ENCODE measurements at regions not wholly inside any gene's neighbourhood (a gene's known extent, or its start where the extent isn't known, plus 50 kb on each side); places are given as distances from the start of the nearest gene placed in this dataset.

DNA sequence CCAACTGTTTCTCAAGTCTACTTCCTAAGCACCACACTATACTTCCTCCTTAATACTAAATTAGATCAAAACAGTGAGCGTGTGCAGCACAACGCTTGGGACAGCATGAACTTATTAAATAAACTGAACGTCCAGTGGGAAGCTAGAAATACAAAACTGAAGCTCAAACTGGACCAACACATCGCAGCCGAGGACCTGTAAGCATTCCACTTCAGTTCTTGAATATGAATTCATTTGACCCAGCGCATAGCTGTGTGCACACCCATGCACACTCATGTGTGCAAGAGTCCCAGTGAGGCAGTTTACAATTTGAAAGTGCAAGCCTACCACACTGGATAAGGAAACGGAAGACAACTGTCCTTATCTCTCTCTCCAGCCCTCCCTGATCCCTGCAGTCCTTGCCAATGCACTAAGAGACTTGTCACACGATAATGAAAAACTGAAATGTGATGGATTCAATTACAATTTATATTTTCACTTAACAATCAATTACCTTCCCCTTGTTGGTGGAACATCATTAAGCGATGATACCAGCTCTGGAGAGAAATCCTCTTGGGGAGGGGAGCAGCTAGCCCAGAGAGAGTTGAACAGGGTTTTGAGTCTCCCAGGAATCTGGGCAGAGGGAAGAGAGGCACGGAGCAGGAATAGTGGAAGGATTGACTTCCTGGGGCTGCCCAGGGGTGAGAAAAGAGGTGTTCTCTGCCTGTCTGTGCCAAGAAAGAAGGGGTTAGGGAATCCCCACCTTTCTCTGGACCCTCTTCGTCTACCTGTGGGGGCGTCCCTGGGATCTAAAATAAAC is 186.5 kb upstream of the KLHL29 start:
- intact Hi-C loops (cut with micrococcal nuclease) = loop anchor here (1.0 to 5.0 kb wide), 4 partner anchors 34 to 562 kb away; no protein-coding TSS in a partner anchor
- Histone ChIP-seq H3K4me2 (ENCODE audit: low read length) (no peak overlapping the region), H3K27me3 (ENCODE audit: insufficient read depth, low read length) (peaks cover 26% of the 10 kb centered on the region), H3K36me3 (ENCODE audit: control insufficient read depth in 1 of 2, insufficient read depth in 2 of 2, low read length in 2 of 2) (no peaks in the 10 kb centered on the region), H2AFZ (ENCODE audit: low read depth, low read length, poor library complexity, severe bottlenecking) (no peak overlapping the region), H3K9me3 (ENCODE audit: control insufficient read depth in 1 of 2, insufficient read depth in 1 of 2, low read depth in 1 of 2, low read length in 2 of 2) (no peaks in the 10 kb centered on the region), H3K9me2 (ENCODE audit: insufficient read depth) (no peaks in the 10 kb centered on the region), H3K4me1 (ENCODE audit: control insufficient read depth in 1 of 2, insufficient read depth in 2 of 2, low read length in 2 of 2) (no peaks in the 10 kb centered on the region), H3K4me3 (replicated peaks in 1 of 2; ENCODE audit: low read depth in 1 of 2, low read length in 2 of 2) (no peak overlapping the region), H4K20me1 (ENCODE audit: insufficient read depth) (no peaks in the 10 kb centered on the region), H3K79me2 (ENCODE audit: insufficient read depth, low read length) (no peaks in the 10 kb centered on the region), H3K27ac (ENCODE audit: low read depth, low read length) (no peak overlapping the region), H3K9ac (ENCODE audit: low read length) (no peak overlapping the region)
- POLR2A ChIA-PET = no interaction called here
- no peak for DNase-seq (ENCODE audit: low read depth, low spot score)
- ATAC-seq = no peak
- RAD21 ChIA-PET (ENCODE audit: low non-redundant PET in 1 of 2, low total read pairs in 2 of 2, uncharacterized antibody in 2 of 2, unreplicated experiment in 2 of 2) = no interaction called here
- TF ChIP-seq POLR2AphosphoS5 (IDR thresholded peaks at IDR 0.05; ENCODE audit: low read depth, low read length) (no peak), ZFX (IDR thresholded peaks at IDR 0.05) (no peak), ELF1 (IDR thresholded peaks at IDR 0.05; ENCODE audit: borderline replicate concordance, low read depth) (no peak), SP1 (IDR thresholded peaks at IDR 0.05; ENCODE audit: low read depth) (no peak), CBX3 (IDR thresholded peaks at IDR 0.05; ENCODE audit: low read depth) (no peak), FOSL1 (IDR thresholded peaks at IDR 0.05; ENCODE audit: low read depth) (no peak), SRF (IDR thresholded peaks at IDR 0.05; ENCODE audit: low read depth) (no peak), RAD21 (IDR thresholded peaks at IDR 0.05; ENCODE audit: low read depth) (no peak), TCF7L2 (IDR thresholded peaks at IDR 0.05; ENCODE audit: borderline replicate concordance, extremely low read depth, insufficient read depth, insufficient read length) (no peak), POLR2A (IDR thresholded peaks at IDR 0.05; ENCODE audit: borderline replicate concordance, extremely low read depth, insufficient read depth, insufficient read length) (no peak)
- TF ChIP-seq, protein P1, sequence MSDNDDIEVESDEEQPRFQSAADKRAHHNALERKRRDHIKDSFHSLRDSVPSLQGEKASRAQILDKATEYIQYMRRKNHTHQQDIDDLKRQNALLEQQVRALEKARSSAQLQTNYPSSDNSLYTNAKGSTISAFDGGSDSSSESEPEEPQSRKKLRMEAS (IDR thresholded peaks at IDR 0.05) = no peak
- TF ChIP-seq, protein P2, sequence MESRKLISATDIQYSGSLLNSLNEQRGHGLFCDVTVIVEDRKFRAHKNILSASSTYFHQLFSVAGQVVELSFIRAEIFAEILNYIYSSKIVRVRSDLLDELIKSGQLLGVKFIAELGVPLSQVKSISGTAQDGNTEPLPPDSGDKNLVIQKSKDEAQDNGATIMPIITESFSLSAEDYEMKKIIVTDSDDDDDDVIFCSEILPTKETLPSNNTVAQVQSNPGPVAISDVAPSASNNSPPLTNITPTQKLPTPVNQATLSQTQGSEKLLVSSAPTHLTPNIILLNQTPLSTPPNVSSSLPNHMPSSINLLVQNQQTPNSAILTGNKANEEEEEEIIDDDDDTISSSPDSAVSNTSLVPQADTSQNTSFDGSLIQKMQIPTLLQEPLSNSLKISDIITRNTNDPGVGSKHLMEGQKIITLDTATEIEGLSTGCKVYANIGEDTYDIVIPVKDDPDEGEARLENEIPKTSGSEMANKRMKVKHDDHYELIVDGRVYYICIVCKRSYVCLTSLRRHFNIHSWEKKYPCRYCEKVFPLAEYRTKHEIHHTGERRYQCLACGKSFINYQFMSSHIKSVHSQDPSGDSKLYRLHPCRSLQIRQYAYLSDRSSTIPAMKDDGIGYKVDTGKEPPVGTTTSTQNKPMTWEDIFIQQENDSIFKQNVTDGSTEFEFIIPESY (IDR thresholded peaks at IDR 0.05; ENCODE audit: extremely low read depth, insufficient replicate concordance, low read length) = no peak
- TF ChIP-seq, protein P3, sequence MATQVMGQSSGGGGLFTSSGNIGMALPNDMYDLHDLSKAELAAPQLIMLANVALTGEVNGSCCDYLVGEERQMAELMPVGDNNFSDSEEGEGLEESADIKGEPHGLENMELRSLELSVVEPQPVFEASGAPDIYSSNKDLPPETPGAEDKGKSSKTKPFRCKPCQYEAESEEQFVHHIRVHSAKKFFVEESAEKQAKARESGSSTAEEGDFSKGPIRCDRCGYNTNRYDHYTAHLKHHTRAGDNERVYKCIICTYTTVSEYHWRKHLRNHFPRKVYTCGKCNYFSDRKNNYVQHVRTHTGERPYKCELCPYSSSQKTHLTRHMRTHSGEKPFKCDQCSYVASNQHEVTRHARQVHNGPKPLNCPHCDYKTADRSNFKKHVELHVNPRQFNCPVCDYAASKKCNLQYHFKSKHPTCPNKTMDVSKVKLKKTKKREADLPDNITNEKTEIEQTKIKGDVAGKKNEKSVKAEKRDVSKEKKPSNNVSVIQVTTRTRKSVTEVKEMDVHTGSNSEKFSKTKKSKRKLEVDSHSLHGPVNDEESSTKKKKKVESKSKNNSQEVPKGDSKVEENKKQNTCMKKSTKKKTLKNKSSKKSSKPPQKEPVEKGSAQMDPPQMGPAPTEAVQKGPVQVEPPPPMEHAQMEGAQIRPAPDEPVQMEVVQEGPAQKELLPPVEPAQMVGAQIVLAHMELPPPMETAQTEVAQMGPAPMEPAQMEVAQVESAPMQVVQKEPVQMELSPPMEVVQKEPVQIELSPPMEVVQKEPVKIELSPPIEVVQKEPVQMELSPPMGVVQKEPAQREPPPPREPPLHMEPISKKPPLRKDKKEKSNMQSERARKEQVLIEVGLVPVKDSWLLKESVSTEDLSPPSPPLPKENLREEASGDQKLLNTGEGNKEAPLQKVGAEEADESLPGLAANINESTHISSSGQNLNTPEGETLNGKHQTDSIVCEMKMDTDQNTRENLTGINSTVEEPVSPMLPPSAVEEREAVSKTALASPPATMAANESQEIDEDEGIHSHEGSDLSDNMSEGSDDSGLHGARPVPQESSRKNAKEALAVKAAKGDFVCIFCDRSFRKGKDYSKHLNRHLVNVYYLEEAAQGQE (IDR thresholded peaks at IDR 0.05; ENCODE audit: low read depth) = no peak
- CTCF ChIA-PET = interaction anchor here (1.0 to 1.7 kb wide), 5 partner anchors 9 to 563 kb away, joined by 3 to 4 read pairs (median 3); no protein-coding TSS in a partner anchor
- BruUV-seq (replicated peaks) = no TSS peak
